Neural progenitor cell (in vitro differentiated cells): ENCODE measurements at regions not wholly inside any gene's neighbourhood (a gene's known extent, or its start where the extent isn't known, plus 50 kb on each side); places are given as distances from the start of the nearest gene placed in this dataset.

Experiments used
- DNase-seq: peaks from one replicate; pipeline ENCODE4 v3.0.0-alpha.2; 2016; ENCODE audit warnings: low spot score
- H2AFZ ChIP-seq: fragments of 200-600 bp; sonication (generic); replicated peaks from 2 replicates; pipeline ENCODE4 v1.6.1; 2016; ENCODE audit warnings: antibody characterized with exemption
- H3F3A ChIP-seq: fragments of 200-600 bp; sonication (generic); 2 replicates; pipeline ENCODE4 v1.6.1; 2016; ENCODE audit warnings: antibody characterized with exemption, low read depth
- H3K27ac ChIP-seq: fragments of 200-600 bp; sonication (generic); 2 replicates; pipeline ENCODE4 v1.5.1; 2016; ENCODE audit warnings: mild to moderate bottlenecking
- H3K27me3 ChIP-seq: fragments of 200-600 bp; sonication (generic); 2 replicates; pipeline ENCODE4 v1.6.1; 2016; ENCODE audit warnings: mild to moderate bottlenecking, moderate library complexity
- H3K36me3 ChIP-seq: fragments of 200-600 bp; sonication (generic); 2 replicates; pipeline ENCODE4 v1.5.1; 2016
- H3K4me1 ChIP-seq: fragments of 200-600 bp; sonication (generic); 2 replicates; pipeline ENCODE4 v1.6.1; 2016; ENCODE audit warnings: mixed run types
- H3K4me2 ChIP-seq: fragments of 200-600 bp; sonication (generic); 2 replicates; pipeline ENCODE4 v1.6.1; 2016
- H3K4me3 ChIP-seq: fragments of 200-600 bp; sonication (generic); 2 replicates; pipeline ENCODE4 v1.5.1; 2016
- H3K79me2 ChIP-seq: fragments of 200-600 bp; sonication (generic); 2 replicates; pipeline ENCODE4 v1.6.1; 2016; ENCODE audit warnings: low read depth
- H3K9ac ChIP-seq: fragments of 200-600 bp; sonication (generic); 2 replicates; pipeline ENCODE4 v1.6.1; 2016
- H3K9me3 ChIP-seq: fragments of 200-600 bp; sonication (generic); 2 replicates; pipeline ENCODE4 v1.5.1; 2016; ENCODE audit warnings: low read depth
- H4K20me1 ChIP-seq: fragments of 200-600 bp; sonication (generic); 2 replicates; pipeline ENCODE4 v1.6.1; 2016; ENCODE audit warnings: low read depth
- H3K27ac Mint-ChIP-seq: 3 replicates; pipeline ENCODE4 v1.8.0; 2021; ENCODE audit warnings: mixed read lengths
- H3K27me3 Mint-ChIP-seq: 2 replicates; pipeline ENCODE4 v1.8.0; 2022; ENCODE audit warnings: low read depth, mild to moderate bottlenecking, inconsistent platforms, moderate library complexity, mixed read lengths; ENCODE audit not compliant: insufficient read depth
- H3K36me3 Mint-ChIP-seq: 3 replicates; pipeline ENCODE4 v1.8.0; 2021; ENCODE audit warnings: mixed read lengths
- H3K4me1 Mint-ChIP-seq: 3 replicates; pipeline ENCODE4 v1.8.0; 2021; ENCODE audit warnings: mixed read lengths
- H3K4me3 Mint-ChIP-seq: 3 replicates; pipeline ENCODE4 v1.8.0; 2021; ENCODE audit warnings: mild to moderate bottlenecking, moderate library complexity, mixed read lengths
- H3K9me3 Mint-ChIP-seq: 3 replicates; pipeline ENCODE4 v1.8.0; 2020; ENCODE audit warnings: mixed read lengths
- CTCF ChIP-seq: fragments of 200-600 bp; sonication (generic); IDR thresholded peaks from 2 replicates; pipeline ENCODE4 v1.5.1; 2017; ENCODE audit warnings: antibody characterized with exemption, mild to moderate bottlenecking
- EZH2 ChIP-seq: fragments of 200-600 bp; sonication (generic); IDR thresholded peaks from 2 replicates; pipeline ENCODE4 v1.6.1; 2017; ENCODE audit warnings: antibody characterized with exemption, mild to moderate bottlenecking, moderate library complexity
- EZH2phosphoT487 ChIP-seq: fragments of 200-600 bp; sonication (generic); IDR thresholded peaks from 2 replicates; pipeline ENCODE4 v1.6.1; 2017; ENCODE audit warnings: antibody characterized with exemption

GRCh38 chr19:28074773-28075172 lies 1138.2 kb downstream of the UQCRFS1 start:
- no peak overlapping the region for H3K4me3 ChIP-seq
- no peaks in the 10 kb centered on the region for H3K9me3 ChIP-seq
- no peaks in the 10 kb centered on the region for H3F3A ChIP-seq
- H4K20me1 ChIP-seq: no peaks in the 10 kb centered on the region
- H3K79me2 ChIP-seq: no peaks in the 10 kb centered on the region
- no peak overlapping the region for H3K9ac ChIP-seq
- H3K27ac ChIP-seq: no peak overlapping the region
- Mint-ChIP-seq H3K4me1 (no peaks in the 10 kb centered on the region), H3K36me3 (no peaks in the 10 kb centered on the region), H3K9me3 (no peaks in the 10 kb centered on the region), H3K27ac (no peak overlapping the region), H3K4me3 (no peak overlapping the region), H3K27me3 (no peaks in the 10 kb centered on the region)
- no peak for DNase-seq
- TF ChIP-seq EZH2 (no peak), CTCF (no peak), EZH2phosphoT487 (no peak)
- no peaks in the 10 kb centered on the region for H3K36me3 ChIP-seq
- H2AFZ ChIP-seq: no peak overlapping the region
- H3K4me1 ChIP-seq: no peaks in the 10 kb centered on the region
- no peaks in the 10 kb centered on the region for H3K27me3 ChIP-seq
- no peak overlapping the region for H3K4me2 ChIP-seq

GRCh38 chr19:28067882-28068281 lies 1145.1 kb downstream of the UQCRFS1 start:
- TF ChIP-seq EZH2phosphoT487 (no peak), EZH2 (no peak), CTCF (no peak)
- H3K9me3 ChIP-seq: no peaks in the 10 kb centered on the region
- Mint-ChIP-seq H3K9me3 (peaks cover 7% of the 10 kb centered on the region), H3K27ac (no peak overlapping the region), H3K27me3 (peaks cover 2% of the 10 kb centered on the region), H3K4me1 (peaks cover 10% of the 10 kb centered on the region), H3K36me3 (no peaks in the 10 kb centered on the region), H3K4me3 (no peak overlapping the region)
- no peaks in the 10 kb centered on the region for H3F3A ChIP-seq
- no peaks in the 10 kb centered on the region for H3K4me1 ChIP-seq
- H3K4me3 ChIP-seq: no peak overlapping the region
- no peak for DNase-seq
- H3K27ac ChIP-seq: no peak overlapping the region
- no peaks in the 10 kb centered on the region for H3K27me3 ChIP-seq
- no peak overlapping the region for H3K4me2 ChIP-seq
- H2AFZ ChIP-seq: no peak overlapping the region
- no peaks in the 10 kb centered on the region for H3K36me3 ChIP-seq
- no peaks in the 10 kb centered on the region for H3K79me2 ChIP-seq
- no peaks in the 10 kb centered on the region for H4K20me1 ChIP-seq
- no peak overlapping the region for H3K9ac ChIP-seq

- Mint-ChIP-seq H3K27ac (no peak overlapping the region), H3K4me1 (peaks cover 10% of the 10 kb centered on the region), H3K4me3 (no peak overlapping the region), H3K36me3 (no peaks in the 10 kb centered on the region), H3K9me3 (peaks cover 7% of the 10 kb centered on the region), H3K27me3 (peaks cover 2% of the 10 kb centered on the region)
- H3K36me3 ChIP-seq: no peaks in the 10 kb centered on the region
- no peaks in the 10 kb centered on the region for H4K20me1 ChIP-seq
- no peak for DNase-seq
- H3K9ac ChIP-seq: no peak overlapping the region
- no peak overlapping the region for H3K27ac ChIP-seq
- no peak overlapping the region for H3K4me2 ChIP-seq
- H3K4me1 ChIP-seq: no peaks in the 10 kb centered on the region
- no peaks in the 10 kb centered on the region for H3K9me3 ChIP-seq
- no peak overlapping the region for H2AFZ ChIP-seq
- H3K4me3 ChIP-seq: no peak overlapping the region
- H3F3A ChIP-seq: no peaks in the 10 kb centered on the region
- H3K79me2 ChIP-seq: no peaks in the 10 kb centered on the region
- TF ChIP-seq EZH2 (no peak), EZH2phosphoT487 (no peak), CTCF (no peak)
- no peaks in the 10 kb centered on the region for H3K27me3 ChIP-seq
These were observed 1146.0 kb downstream of the UQCRFS1 start for GRCh38 chr19:28066988-28067387.

GRCh38 chr19:28066161-28066560 lies 1146.8 kb downstream of the UQCRFS1 start:
- no peaks in the 10 kb centered on the region for H3K4me1 ChIP-seq

More at GRCh38 chr19:28066161-28066560, 1146.8 kb downstream of the UQCRFS1 start:
- Mint-ChIP-seq H3K27ac (no peak overlapping the region), H3K9me3 (peaks cover 7% of the 10 kb centered on the region), H3K36me3 (no peaks in the 10 kb centered on the region), H3K27me3 (peaks cover 2% of the 10 kb centered on the region), H3K4me3 (no peak overlapping the region), H3K4me1 (peaks cover 10% of the 10 kb centered on the region)
- Histone ChIP-seq H3K79me2 (no peaks in the 10 kb centered on the region), H3K4me3 (no peak overlapping the region), H3F3A (no peaks in the 10 kb centered on the region), H3K9ac (no peak overlapping the region), H2AFZ (no peak overlapping the region), H4K20me1 (no peaks in the 10 kb centered on the region), H3K9me3 (no peaks in the 10 kb centered on the region), H3K36me3 (no peaks in the 10 kb centered on the region), H3K27ac (no peak overlapping the region), H3K27me3 (no peaks in the 10 kb centered on the region), H3K4me2 (no peak overlapping the region)
- DNase-seq: no peak
- TF ChIP-seq EZH2phosphoT487 (no peak), CTCF (no peak), EZH2 (no peak)
